Right ventricle myocardium superior (tissue), 1 donor: ENCODE measurements at regions not wholly inside any gene's neighbourhood (a gene's known extent, or its start where the extent isn't known, plus 50 kb on each side); places are given as distances from the start of the nearest gene placed in this dataset.
"Not testable (repeated sequence)": the region's sequence is repeated elsewhere in the genome, so short reads cannot be mapped to it uniquely, and the experiment has no call there.

Experiments used
- ATAC-seq: fragments of 200-7000 bp; cut with Tn5 transposase; one replicate; pipeline ENCODE4 v1.9.1; 2020; ENCODE audit warnings: mild to moderate bottlenecking; ENCODE audit not compliant: poor library complexity
- DNase-seq: peaks from one replicate; pipeline ENCODE4 v3.0.0-alpha.2; 2020
- intact Hi-C: fragments of 100-400 bp; cut with DNase I; formaldehyde crosslinking; loops from one replicate; pipeline ENCODE4 v1.11.2; 2022
- donor health status: DM: no; HTN: yes; CAD: no; lungs with severe emphysema.

DNA sequence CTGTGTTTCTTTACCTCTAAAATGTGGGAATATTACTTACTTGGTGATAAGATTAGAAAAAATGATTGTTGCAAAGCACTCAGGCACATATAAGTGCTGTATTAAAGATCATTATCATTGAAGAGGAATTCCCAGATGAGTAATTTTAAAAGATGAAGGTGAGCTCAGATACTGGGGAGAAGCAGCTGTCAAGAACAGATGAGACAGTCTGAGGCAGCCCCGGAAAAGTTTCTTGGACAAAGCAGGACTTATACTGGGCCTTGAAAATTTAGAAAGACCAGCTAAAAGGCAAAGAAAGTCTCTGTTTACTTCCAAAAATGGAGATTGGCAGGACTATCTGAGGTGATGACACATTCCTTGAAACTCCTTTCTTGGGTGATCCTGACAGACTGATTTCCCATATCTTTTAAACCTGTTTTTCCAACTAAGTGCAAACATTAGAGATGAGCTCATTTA lies 93.8 kb upstream of the MARCKS start:
- ATAC-seq (no peak), DNase-seq (no peak)
- intact Hi-C loops = no loop called here

- ATAC-seq (peak; percentile 53), DNase-seq (no peak)
- intact Hi-C loops = no loop called here
These were observed 93.3 kb upstream of the MARCKS start for GRCh38 chr6:113763876-113764275.

DNA sequence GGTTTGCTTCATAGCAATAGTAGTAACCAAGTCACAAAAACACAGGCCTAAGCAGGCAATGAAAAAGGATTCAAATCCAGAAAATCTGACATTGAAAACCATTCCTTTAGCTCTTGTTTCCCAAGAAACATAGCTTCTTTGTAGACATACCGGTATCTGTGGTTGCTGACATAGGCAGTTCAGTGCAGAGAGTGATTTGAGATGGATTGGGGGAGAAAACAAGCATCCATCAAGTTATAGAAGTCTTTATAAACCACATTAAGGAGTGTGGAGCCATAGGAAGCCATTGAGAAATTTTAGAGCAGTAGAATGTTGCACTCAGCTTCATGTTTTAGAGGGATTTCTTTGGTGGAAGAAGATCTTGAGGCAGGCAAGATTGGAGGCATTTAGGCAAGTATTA lies 91.2 kb upstream of the MARCKS start:
- intact Hi-C loops = no loop called here
- DNase-seq = no peak
- ATAC-seq = no peak

DNA sequence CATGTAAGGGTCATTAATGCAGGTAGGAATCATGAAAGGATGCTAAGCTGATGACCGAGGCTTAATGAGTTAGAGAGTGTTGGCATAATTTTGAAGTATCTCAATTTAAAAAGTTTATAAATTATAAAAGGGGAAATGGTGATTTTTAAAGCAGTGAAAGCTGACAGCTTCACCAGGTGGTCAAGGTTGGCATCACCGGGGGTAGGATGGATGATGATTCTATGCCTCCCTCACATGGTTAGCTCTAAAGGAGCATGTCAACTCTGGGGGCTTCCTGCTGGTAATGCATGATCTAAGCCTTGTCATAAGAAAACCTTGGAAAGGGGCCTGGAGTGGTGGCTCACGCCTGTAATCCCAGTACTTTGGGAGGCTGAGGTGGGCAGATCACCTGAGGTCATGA lies 89.2 kb upstream of the MARCKS start:
- DNase-seq (no peak), ATAC-seq (no peak)
- intact Hi-C loops = no loop called here

- DNase-seq (no peak), ATAC-seq (no peak)
- intact Hi-C loops = no loop called here
These were observed 84.2 kb upstream of the MARCKS start for GRCh38 chr6:113772961-113773360.

GRCh38 chr6:113774127-113774825 lies 82.9 kb upstream of the MARCKS start:
- DNase-seq (no peak), ATAC-seq (no peak)
- intact Hi-C loops = no loop called here

- no peak for DNase-seq
- no peak for ATAC-seq
- intact Hi-C loops = no loop called here
These were observed 80.1 kb upstream of the MARCKS start for GRCh38 chr6:113776998-113777397.

- DNase-seq (no peak), ATAC-seq (no peak)
- intact Hi-C loops = no loop called here
These were observed 79.5 kb upstream of the MARCKS start for GRCh38 chr6:113777601-113778000.

GRCh38 chr6:113779656-113780055 lies 77.5 kb upstream of the MARCKS start:
- DNase-seq = no peak
- intact Hi-C loops = no loop called here
- no peak for ATAC-seq

GRCh38 chr6:113782636-113783035 lies 74.5 kb upstream of the MARCKS start:
- intact Hi-C loops = no loop called here
- no peak for DNase-seq
- ATAC-seq = no peak

DNA sequence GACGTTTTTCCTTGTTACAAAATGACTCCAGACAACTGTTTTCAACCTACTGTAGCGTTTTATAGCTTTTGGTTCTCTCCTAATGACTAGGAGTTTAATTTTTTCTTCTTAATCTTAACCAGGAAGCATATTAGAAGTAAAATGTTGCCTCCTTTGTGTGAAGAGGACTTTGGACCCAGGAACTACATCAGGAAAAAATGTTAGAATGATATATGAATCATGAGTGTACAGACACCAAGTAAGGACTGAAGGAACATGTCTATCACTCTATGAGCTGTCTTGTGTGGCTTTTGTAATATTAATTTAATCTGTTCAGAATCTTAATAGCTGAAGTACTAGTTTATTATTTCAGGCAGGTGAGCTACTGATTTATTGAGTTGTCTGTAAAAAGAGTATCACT lies 71.0 kb upstream of the MARCKS start:
- intact Hi-C loops = no loop called here
- ATAC-seq (no peak), DNase-seq (no peak)

DNA sequence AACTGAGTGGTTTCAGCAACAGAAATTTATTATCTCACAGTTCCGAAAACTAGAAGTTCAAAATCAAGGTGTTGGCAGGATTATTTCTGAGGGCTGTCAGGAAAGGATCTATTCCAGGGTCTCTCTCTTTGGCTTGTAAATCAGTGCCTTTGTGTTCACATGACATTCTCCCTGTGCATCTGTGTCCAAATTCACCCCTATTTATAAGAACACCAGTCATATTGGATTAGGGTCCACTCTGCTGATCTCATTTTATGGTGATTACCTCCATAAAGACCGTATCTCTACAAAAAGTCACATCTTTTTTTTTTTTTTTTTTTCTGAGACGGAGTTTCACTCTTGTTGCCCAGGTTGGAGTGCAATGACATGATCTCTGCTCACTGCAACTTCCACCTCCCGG lies 68.6 kb upstream of the MARCKS start:
- intact Hi-C loops = no loop called here
- no peak for DNase-seq

GRCh38 chr6:113791225-113791624 lies 65.9 kb upstream of the MARCKS start:
- intact Hi-C loops, DNase-seq, ATAC-seq: not testable (repeated sequence)

More for the DNA sequence above, 68.6 kb upstream of the MARCKS start:
- no peak for ATAC-seq

DNA sequence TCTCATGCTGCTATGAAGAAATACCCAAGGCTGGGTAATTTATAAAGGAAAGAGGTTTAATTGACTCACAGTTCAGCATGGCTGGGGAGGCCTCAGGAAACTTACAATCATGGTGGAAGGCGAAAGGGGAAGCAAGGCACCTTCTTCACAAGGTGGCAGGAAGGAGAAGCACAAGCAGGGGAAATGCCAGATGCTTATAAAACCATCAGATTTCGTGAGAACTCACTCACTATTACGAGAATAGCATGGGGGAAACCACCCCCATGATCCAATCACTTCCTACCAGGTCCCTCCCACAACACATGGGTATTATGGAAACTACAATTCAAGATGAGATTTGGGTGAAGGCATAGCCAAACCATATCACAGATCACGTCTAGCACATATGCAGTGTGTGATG lies 61.8 kb upstream of the MARCKS start:
- intact Hi-C loops, ATAC-seq, DNase-seq: not testable (repeated sequence)

- intact Hi-C loops = no loop called here
- ATAC-seq (no peak), DNase-seq (no peak)
These were observed 61.1 kb upstream of the MARCKS start for GRCh38 chr6:113796038-113796437.

DNA sequence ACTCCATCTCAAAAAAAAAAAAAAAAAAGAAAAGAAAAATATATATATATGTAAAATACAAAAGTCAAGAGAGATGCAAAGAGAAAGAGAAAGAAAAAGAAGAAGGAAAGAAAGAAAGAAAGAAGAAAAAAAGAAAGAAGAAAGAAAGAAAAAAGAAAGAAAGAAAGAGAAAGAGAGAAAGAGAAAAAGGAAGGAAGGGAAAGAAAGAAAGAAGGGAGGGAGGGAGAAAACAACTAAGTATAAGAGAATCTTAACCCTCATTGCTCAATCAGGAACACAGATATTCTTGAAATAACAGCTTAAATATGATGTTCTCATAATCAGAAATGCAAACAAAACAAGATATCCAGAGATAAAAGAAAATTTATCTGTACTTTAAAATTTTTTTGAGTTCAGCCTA lies 54.4 kb upstream of the MARCKS start:
- intact Hi-C loops = no loop called here
- ATAC-seq = no peak
- DNase-seq = no peak

DNA sequence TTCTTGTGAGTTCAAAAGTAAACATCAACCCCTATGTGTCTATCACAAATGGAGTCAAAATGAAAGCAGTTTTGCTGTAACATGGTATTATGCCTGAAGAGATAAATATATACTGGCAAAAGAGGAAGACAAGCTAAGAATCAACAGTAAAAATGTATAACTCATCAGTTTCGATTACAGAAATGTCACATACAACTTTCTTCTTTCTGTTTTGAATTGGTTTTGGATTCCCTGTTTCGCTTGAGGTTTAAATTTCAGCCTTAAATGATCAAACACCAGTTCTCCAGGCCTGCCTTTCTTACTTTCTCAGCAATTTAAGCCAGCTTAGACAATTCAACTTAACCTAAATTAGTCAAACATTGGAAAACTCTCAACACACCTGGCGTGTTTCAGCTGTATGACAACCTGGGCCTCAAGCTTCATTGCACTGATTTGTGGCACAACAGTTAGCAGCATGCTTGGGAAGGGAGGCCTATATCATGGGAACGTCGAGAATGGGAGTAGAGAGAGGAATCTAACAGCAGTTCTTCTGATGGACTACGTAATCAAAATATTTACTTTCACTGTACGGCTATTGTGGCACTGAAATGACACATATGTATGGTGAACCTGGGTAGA lies 51.9 kb upstream of the MARCKS start:
- intact Hi-C loops = no loop called here
- peak; percentile 57 for ATAC-seq
- DNase-seq = no peak

- peak; percentile 60 for ATAC-seq
- DNase-seq = no peak
- intact Hi-C loops = no loop called here
These were observed 51.2 kb upstream of the MARCKS start for GRCh38 chr6:113805811-113806495.
